Smooth muscle cell (in vitro differentiated cells): ENCODE measurements at regions not wholly inside any gene's neighbourhood (a gene's known extent, or its start where the extent isn't known, plus 50 kb on each side); places are given as distances from the start of the nearest gene placed in this dataset.

ENCODE experiments used
- DNase-seq: peaks from one replicate; lab custom pipeline; 2025; ENCODE audit not compliant: unreplicated experiment; lab: John Stamatoyannopoulos, UW
- H2AFZ ChIP-seq: fragments of 200-600 bp; sonication (generic); 2 replicates; pipeline ENCODE4 v1.6.0; 2016; ENCODE audit warnings: antibody characterized with exemption, low read depth, mild to moderate bottlenecking
- H3F3A ChIP-seq: fragments of 200-600 bp; sonication (generic); 2 replicates; pipeline ENCODE4 v1.6.0; 2017; ENCODE audit warnings: antibody characterized with exemption, low read depth
- H3K27ac ChIP-seq: fragments of 200-600 bp; sonication (generic); 2 replicates; pipeline ENCODE4 v1.5.1; 2016; ENCODE audit warnings: low read depth, mild to moderate bottlenecking
- H3K27me3 ChIP-seq: fragments of 200-600 bp; sonication (generic); 2 replicates; pipeline ENCODE4 v1.6.1; 2016; ENCODE audit warnings: low read depth, mild to moderate bottlenecking
- H3K36me3 ChIP-seq: fragments of 200-600 bp; sonication (generic); 2 replicates; pipeline ENCODE4 v1.5.1; 2016; ENCODE audit warnings: low read depth
- H3K4me1 ChIP-seq: fragments of 200-600 bp; sonication (generic); 2 replicates; pipeline ENCODE4 v1.5.1; 2016; ENCODE audit warnings: low read depth
- H3K4me2 ChIP-seq: fragments of 200-600 bp; sonication (generic); 2 replicates; pipeline ENCODE4 v1.6.0; 2016; ENCODE audit warnings: mild to moderate bottlenecking
- H3K4me3 ChIP-seq: fragments of 200-600 bp; sonication (generic); 2 replicates; pipeline ENCODE4 v1.5.1; 2016; ENCODE audit warnings: mild to moderate bottlenecking
- H3K79me2 ChIP-seq: fragments of 200-600 bp; sonication (generic); 2 replicates; pipeline ENCODE4 v1.6.0; 2016; ENCODE audit warnings: low read depth, mild to moderate bottlenecking
- H3K9ac ChIP-seq: fragments of 200-600 bp; sonication (generic); 2 replicates; pipeline ENCODE4 v1.6.0; 2016; ENCODE audit warnings: low read depth
- H3K9me3 ChIP-seq: fragments of 200-600 bp; sonication (generic); replicated peaks from 2 replicates; pipeline ENCODE4 v1.5.1; 2016; ENCODE audit warnings: low read depth
- H4K20me1 ChIP-seq: fragments of 200-600 bp; sonication (generic); 2 replicates; pipeline ENCODE4 v1.6.0; 2016; ENCODE audit warnings: low read depth
- CTCF ChIP-seq: fragments of 200-600 bp; sonication (generic); IDR thresholded peaks from 2 replicates; pipeline ENCODE4 v1.5.1; 2017; ENCODE audit warnings: borderline replicate concordance, mild to moderate bottlenecking, antibody characterized with exemption; ENCODE audit not compliant: insufficient read depth, poor library complexity, severe bottlenecking
- WGBS: methylation state at CpG from one replicate; pipeline ENCODE4 v1.1.7; 2016; ENCODE audit warnings: low lambda C conversion rate; 5-methylcytosine and 5-hydroxymethylcytosine counted together

DNA sequence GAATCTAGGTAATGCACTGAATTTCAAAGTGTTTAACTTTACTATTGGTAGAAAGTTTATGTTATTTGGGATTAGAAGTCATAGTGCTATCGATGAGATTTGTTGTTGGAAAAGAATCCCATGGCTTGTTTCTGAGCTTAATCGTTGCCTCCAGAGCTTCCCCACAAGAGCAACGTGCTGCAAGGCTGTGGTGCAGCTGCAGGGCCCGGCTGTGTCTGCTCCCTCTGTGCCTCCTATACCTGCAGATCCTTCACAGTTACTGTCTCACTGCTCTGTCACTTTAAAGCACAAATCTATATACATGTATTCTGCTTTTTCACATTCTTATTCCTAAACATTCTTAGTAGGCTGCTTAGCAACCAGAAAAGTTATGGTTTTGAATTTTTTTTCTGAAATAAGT is 826.6 kb upstream of the COBL start:
- H4K20me1 ChIP-seq = no peaks in the 10 kb centered on the region
- H2AFZ ChIP-seq = no peak overlapping the region
- no peak for TF ChIP-seq CTCF
- no peaks in the 10 kb centered on the region for H3K4me1 ChIP-seq
- H3K4me2 ChIP-seq = no peak overlapping the region
- H3F3A ChIP-seq = no peaks in the 10 kb centered on the region
- H3K9ac ChIP-seq = no peak overlapping the region
- no peaks in the 10 kb centered on the region for H3K9me3 ChIP-seq
- H3K36me3 ChIP-seq = no peaks in the 10 kb centered on the region
- H3K4me3 ChIP-seq = no peak overlapping the region
- no peak for DNase-seq
- H3K27ac ChIP-seq = no peak overlapping the region
- no peaks in the 10 kb centered on the region for H3K27me3 ChIP-seq
- H3K79me2 ChIP-seq = no peaks in the 10 kb centered on the region
- WGBS = 83% methylated on average over 4 of the region's 4 CpGs

GRCh38 chr7:52140851-52141250 is 824.2 kb upstream of the COBL start:
- no peaks in the 10 kb centered on the region for H3K36me3 ChIP-seq
- H3K9ac ChIP-seq = no peak overlapping the region
- H3K27me3 ChIP-seq = no peaks in the 10 kb centered on the region
- no peak overlapping the region for H2AFZ ChIP-seq
- H4K20me1 ChIP-seq = no peaks in the 10 kb centered on the region
- no peaks in the 10 kb centered on the region for H3K9me3 ChIP-seq
- H3K4me1 ChIP-seq = no peaks in the 10 kb centered on the region
- no peaks in the 10 kb centered on the region for H3F3A ChIP-seq
- H3K27ac ChIP-seq = no peak overlapping the region
- no peak for TF ChIP-seq CTCF
- H3K4me3 ChIP-seq = no peak overlapping the region
- DNase-seq = no peak
- H3K4me2 ChIP-seq = no peak overlapping the region
- WGBS = 96% methylated on average over 4 of the region's 4 CpGs
- H3K79me2 ChIP-seq = no peaks in the 10 kb centered on the region

- Histone ChIP-seq H3K4me3 (no peak overlapping the region), H3K27me3 (no peaks in the 10 kb centered on the region), H3K36me3 (no peaks in the 10 kb centered on the region), H3K4me2 (no peak overlapping the region), H3K4me1 (no peaks in the 10 kb centered on the region), H3F3A (no peaks in the 10 kb centered on the region), H3K9ac (no peak overlapping the region), H3K79me2 (no peaks in the 10 kb centered on the region), H2AFZ (no peak overlapping the region), H3K27ac (no peak overlapping the region), H3K9me3 (no peaks in the 10 kb centered on the region), H4K20me1 (no peaks in the 10 kb centered on the region)
- no peak for DNase-seq
- TF ChIP-seq CTCF = no peak
These were observed 818.8 kb upstream of the COBL start for GRCh38 chr7:52135403-52135802.

DNA sequence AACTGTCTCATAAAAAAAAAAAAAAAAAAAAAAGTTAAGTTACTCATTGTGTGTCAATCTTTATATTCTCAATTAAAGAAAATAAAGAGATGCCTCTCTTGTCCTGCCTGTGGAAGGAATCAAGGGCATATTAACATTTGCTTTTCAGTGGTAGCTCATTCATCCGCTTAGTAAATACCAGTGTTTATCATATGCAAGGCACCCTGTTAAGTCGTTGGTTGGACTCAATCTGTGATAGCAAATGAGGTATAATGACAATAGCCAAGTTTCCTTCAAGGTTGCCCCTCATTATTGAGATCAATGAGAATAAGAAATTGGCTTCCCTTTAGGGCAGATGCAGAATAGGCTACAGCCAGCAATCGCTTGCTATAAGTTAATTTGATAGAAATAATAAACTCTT is 812.7 kb upstream of the COBL start:
- Histone ChIP-seq H3F3A (no peaks in the 10 kb centered on the region), H3K4me3 (no peak overlapping the region), H3K27me3 (no peaks in the 10 kb centered on the region), H2AFZ (no peak overlapping the region), H3K4me1 (no peaks in the 10 kb centered on the region), H4K20me1 (no peaks in the 10 kb centered on the region), H3K9ac (no peak overlapping the region), H3K9me3 (no peaks in the 10 kb centered on the region), H3K27ac (no peak overlapping the region), H3K79me2 (no peaks in the 10 kb centered on the region), H3K4me2 (no peak overlapping the region), H3K36me3 (no peaks in the 10 kb centered on the region)
- DNase-seq = no peak
- no peak for TF ChIP-seq CTCF
- 74% methylated on average over 3 of the region's 3 CpGs for WGBS
